HT-29 (cell line): ENCODE measurements at regions not wholly inside any gene's neighbourhood (a gene's known extent, or its start where the extent isn't known, plus 50 kb on each side); places are given as distances from the start of the nearest gene placed in this dataset.

Experiments
- DNase-seq: peaks from one replicate; pipeline ENCODE4 v3.0.0-alpha.2; 2015; ENCODE audit warnings: low spot score

- DNase-seq: no peak
Measured at GRCh38 chr18:72187956-72188355, 356.2 kb downstream of the CBLN2 start.

- DNase-seq: no peak
Measured at GRCh38 chr18:72181241-72181764, 362.8 kb downstream of the CBLN2 start.

DNA sequence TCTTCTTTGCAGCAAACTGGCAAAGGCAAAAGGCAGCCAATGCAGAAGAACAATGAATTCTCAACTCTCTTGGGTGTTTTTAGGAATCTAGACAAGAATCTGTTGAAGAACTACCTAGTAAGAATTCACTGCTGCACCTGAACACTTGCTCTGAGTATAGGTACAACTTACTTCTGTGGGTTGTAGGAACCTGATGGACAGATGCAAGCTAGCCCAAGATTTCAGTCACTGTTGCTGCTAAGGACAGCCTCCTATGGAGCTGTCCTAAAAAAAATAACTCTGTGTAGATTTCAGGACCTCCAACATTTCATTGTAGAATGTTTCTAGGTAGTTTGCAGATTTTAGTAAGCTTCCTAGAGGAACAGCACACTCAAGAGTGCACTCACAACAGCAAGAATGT lies 363.5 kb downstream of the CBLN2 start:
- DNase-seq: no peak

GRCh38 chr18:72174972-72175649 lies 369.0 kb downstream of the CBLN2 start:
- no peak for DNase-seq

DNA sequence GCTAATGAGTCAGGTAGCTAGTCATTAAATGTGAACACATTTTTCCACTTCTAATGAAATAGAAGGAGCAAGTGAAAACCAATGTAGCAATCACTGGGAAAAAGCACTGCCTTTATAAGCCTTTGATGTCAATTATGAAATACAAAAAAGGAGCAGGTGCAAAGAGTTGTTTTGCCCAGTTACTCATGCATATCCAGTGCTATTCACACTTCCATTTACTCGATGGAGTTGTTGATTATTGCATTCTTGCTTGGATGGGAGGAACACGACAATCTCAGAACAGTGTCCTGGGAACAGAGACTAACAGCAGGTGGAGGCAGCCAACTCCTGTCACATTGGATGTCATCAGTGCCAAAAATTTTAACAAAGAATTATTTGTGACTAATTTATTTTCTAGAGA lies 372.5 kb downstream of the CBLN2 start:
- DNase-seq: no peak

- no peak for DNase-seq
Measured at GRCh38 chr18:72161691-72162090, 382.5 kb downstream of the CBLN2 start.

GRCh38 chr18:72160510-72161445 lies 383.4 kb downstream of the CBLN2 start:
- no peak for DNase-seq

DNA sequence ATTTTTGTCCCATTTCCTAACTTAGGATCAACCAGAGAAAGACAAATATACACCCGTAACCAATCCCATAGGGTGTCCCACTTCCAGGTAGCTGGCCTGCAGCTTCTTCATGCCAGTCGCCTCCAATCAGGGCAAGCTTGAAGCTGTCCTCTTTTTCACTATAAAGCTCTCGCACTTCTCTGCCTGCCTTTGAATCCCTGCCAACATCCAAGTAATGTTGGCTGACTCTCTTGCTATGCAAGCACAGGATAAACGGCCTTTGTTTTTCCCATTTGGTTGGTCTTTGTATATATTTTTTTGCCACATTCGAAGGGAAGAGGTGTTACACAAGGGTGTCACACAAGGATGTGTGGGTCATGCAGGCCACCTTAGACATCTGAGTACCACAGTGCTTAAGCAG lies 388.8 kb downstream of the CBLN2 start:
- no peak for DNase-seq

DNA sequence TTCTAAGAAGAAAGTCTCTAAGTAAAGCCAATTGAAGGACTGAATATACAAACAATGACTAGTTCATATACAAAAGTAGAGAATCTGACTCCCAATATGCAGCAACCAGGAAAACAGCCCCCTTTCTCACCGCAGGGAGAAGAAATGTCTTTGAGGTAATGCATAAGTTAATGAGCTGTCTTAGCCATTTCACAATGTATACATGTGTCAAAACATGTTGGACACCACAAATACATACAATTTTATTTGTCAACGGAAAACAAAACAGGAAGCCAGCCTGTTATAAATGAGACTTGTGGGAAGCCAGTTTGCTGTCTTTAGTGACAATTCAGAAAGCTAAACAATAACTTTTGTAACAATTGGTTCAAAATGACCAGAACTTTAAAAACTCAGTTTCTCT lies 389.2 kb downstream of the CBLN2 start:
- DNase-seq: no peak

DNA sequence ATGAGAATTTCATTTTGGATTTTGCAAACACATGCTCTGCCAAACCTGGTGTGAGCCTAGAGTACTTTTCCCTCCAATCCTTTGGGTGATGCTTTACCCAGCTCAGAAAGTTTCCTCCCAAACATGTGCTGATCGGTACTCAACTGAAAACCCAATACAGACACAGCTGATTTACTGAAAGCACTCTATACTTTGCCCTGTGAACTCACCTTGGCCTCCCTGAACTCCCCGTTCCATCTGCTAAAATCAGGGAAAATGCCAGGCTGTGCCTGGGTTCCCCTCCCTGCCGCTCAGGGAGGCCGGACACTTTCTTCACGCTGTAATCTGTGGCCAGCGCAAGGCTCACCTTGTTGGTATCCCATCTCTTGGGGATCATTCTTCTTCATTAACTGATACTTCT lies 391.2 kb downstream of the CBLN2 start:
- DNase-seq: no peak

- DNase-seq: no peak
Measured at GRCh38 chr18:72147830-72148229, 396.3 kb downstream of the CBLN2 start.

DNA sequence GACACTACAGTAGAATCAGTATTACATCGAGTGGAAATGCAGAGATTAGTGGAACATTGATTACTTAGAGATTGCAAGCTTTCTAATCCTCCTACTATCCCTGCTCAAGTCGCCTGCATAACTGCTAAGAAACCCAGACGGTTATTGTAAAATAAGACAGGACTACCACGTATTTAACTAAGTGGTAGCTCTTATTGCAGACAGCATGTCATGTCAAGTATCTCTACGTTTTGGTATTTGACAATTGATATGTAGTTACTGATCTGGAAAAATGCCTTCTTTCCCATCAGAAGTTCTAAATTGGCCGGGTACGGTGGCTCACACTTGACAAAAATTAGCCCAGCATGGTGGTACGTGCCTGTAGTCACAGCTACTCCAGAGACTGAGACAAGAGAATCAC lies 404.1 kb downstream of the CBLN2 start:
- no peak for DNase-seq

DNA sequence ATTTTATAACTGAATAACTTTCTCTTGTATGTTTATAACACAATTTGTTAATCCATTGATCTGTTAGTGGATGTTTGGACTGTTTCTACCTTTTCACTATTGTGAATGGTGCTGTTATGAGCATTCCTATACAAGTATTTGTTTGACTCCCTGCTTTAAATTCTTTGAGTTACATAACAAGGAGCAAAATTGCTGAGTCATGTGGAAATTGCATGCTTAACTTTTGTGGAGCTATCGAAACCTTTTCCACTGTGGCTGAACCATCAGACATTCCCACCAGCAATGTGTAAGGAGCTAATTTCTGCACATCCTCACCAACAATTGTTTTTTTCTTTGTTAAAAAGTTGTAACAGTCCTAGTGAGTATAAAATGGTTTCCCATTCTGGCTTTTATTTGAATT lies 415.5 kb downstream of the CBLN2 start:
- DNase-seq: no peak

GRCh38 chr18:72122103-72122502 lies 422.0 kb downstream of the CBLN2 start:
- DNase-seq: no peak

DNA sequence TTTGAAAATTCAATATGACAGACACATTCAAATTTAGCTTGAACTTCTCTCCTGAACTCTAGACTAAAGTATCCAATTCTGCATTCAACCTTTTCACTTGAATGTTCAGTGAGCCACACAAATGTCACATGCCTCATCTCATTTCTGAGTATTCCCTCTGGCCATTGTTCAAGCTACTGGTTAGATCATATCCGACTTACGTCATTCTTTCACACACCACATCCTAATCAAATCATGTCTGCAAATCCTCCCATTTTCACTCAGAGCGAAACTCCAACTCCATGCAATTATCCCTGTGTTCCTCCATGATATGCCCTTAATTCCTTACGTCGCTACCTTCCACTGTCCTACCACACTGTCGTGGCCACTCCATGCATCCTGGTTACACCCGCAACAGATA lies 425.1 kb downstream of the CBLN2 start:
- no peak for DNase-seq

DNA sequence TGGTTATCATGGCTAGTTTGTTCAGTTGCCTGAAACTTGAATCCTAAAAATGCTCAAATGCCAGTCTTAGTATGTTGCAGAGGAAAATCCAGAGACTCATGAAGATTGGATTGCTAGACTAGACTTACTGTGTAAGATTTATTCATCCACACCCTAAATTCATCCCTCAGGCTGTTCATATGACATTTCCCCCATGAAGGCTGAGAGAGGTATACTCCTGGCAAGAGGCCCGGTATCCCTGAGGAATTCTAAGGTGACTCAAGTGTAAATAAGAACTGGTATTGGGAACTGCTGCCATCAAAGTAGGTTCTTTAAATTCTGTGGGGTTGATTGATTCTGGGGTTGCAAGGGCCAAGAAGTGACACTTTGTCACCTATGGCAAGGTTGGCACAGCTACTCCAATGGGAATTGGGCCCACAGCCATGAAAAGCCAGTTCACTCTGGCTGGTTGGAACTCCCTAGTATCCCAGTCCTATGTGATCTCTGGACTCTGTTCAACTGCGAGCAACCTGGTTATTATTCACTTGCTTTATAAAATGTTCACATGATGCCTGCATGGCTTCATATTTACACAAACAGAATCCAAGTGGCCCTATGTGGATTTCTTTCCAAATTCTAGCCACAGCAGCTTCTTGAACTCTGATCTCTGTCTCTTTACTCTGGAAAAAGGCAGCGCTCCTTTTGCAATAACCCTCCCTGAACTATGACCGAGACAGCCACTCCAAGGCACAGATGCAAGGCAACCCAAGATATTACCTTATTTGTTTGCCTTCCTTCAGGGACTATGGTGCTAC lies 429.1 kb downstream of the CBLN2 start:
- no peak for DNase-seq

DNA sequence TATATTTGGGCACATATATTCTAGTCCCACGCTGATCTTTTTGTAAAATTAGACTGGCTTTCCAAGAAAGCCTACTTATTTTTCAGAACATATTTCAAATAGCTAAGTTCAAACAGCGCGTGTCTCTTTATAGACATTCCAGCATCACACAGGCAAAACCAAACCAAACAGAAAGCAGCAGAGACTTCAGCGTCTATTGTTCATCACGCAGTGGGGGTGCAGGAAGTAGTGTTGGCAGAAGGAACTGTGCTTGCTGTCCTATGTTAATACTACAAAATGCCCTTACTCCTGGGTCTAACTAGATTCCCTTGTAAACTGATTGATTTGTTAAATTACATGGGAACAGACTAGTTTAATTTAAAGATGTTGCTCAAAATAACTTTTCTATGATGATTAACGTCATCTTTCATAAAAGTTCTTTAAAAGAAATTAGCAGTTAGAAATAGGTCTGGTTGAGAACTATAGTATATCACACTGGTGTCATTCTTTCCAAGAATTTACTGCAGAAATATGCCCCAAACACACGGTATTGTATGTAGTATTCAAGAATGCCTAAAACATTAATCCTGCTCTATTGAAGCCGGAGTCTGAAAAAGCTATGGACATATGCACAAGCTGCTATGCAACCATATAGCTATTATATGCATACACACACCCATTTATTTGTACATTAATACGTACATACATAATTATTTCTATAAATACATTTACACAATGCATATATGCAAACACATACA lies 436.3 kb downstream of the CBLN2 start:
- no peak for DNase-seq

GRCh38 chr18:72104851-72105250 lies 439.3 kb downstream of the CBLN2 start:
- DNase-seq: no peak

GRCh38 chr18:72102412-72102811 lies 441.7 kb downstream of the CBLN2 start:
- DNase-seq: no peak

DNA sequence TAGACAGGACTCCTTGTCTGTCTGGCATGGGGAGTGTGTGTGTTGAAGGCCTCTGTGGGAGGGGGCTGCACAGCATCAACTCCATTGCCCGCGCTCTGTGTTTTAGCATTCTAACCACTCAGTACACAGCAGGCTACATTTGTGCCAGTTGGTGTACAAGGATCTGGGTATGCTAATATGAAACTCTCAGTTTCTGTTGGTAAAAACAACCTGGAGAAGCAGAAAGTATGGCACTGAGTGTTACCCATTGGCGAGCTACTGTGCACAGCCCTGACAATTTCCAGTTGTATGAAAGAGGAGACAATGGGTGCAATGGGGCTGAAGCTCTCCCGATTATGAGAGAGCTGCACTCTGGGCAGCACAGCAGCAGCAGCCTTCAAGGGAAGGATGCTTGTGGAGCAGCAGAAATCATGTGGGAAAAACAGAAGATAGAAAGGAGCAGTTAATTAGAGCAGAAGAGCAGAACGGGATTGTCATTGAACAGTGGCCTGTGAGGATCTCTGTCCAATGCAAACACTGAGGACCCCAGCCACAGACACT lies 443.6 kb downstream of the CBLN2 start:
- no peak for DNase-seq

DNA sequence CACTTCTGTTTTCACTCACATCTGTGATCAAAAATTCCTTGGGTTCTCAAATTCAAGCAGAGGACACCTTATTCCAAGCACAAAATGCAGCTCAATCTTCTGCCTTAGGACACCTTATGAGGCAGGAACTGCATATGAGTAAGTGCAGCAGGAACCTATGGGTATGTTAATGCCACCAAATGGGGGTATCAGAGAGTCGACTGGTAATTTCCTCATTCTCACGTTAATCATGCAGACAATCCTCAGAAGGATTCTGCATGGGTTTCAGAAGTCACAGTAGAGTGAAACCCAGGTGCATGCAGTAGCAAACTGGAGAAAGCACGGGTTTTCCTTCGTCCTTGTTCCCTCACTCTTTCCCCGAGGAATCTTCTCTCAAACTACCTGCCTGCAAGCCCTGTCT lies 452.8 kb downstream of the CBLN2 start:
- DNase-seq: no peak
